ENCODE measurements at regions not wholly inside any gene's neighbourhood (a gene's known extent, or its start where the extent isn't known, plus 50 kb on each side); places are given as distances from the start of the nearest gene placed in this dataset.

GRCh38 chr10:4057021-4057420, 272.0 kb upstream of the KLF6 start:
- WGBS = 80% methylated on average over 6 of the region's 6 CpGs
- Histone ChIP-seq H3K27me3 (ENCODE audit: control insufficient read depth in 4 of 4, insufficient read depth in 4 of 4, low read length in 3 of 4) (no peaks in the 10 kb centered on the region), H3K9me3 (ENCODE audit: control insufficient read depth in 4 of 4, low read length in 3 of 4) (no peaks in the 10 kb centered on the region), H3K4me3 (ENCODE audit: low read depth in 1 of 3, low read length in 3 of 3) (no peak overlapping the region), H3K36me3 (ENCODE audit: control insufficient read depth in 4 of 4, insufficient read depth in 3 of 4, low read depth in 1 of 4, low read length in 3 of 4) (no peaks in the 10 kb centered on the region), H3K4me1 (ENCODE audit: control insufficient read depth in 4 of 4, insufficient read depth in 4 of 4, low read length in 3 of 4) (no peaks in the 10 kb centered on the region), H3K27ac (ENCODE audit: low read depth in 1 of 2, low read length in 2 of 2) (no peak overlapping the region), H3K9ac (ENCODE audit: low read depth in 1 of 2, low read length in 2 of 2) (no peak overlapping the region)
- no peak for DNase-seq (ENCODE audit: low spot score)
- no peak for TF ChIP-seq MAX (IDR thresholded peaks at IDR 0.05)
- TF ChIP-seq TAF1 (conservative IDR thresholded peaks at IDR 0.05) = no peak
- TF ChIP-seq FOXA2 (IDR thresholded peaks at IDR 0.05) = no peak
- TF ChIP-seq GABPA (IDR thresholded peaks at IDR 0.05 in 1 of 2, conservative IDR thresholded peaks at IDR 0.05 in 1 of 2) = no peak
- TF ChIP-seq RXRA (IDR thresholded peaks at IDR 0.05) = no peak
- TF ChIP-seq ATF3 (IDR thresholded peaks at IDR 0.05) = no peak
- TF ChIP-seq JUND (IDR thresholded peaks at IDR 0.05) = no peak
- TF ChIP-seq ZBTB33 (IDR thresholded peaks at IDR 0.05) = no peak
- no peak for TF ChIP-seq REST (IDR thresholded peaks at IDR 0.05)
- TF ChIP-seq HNF4A (conservative IDR thresholded peaks at IDR 0.05) = no peak
- TF ChIP-seq HNF4G (IDR thresholded peaks at IDR 0.05) = no peak
- TF ChIP-seq NR2F2 (IDR thresholded peaks at IDR 0.05) = no peak
- no peak for TF ChIP-seq EGR1 (IDR thresholded peaks at IDR 0.05; ENCODE audit: low read depth in 2 of 2)
- TF ChIP-seq YY1 (IDR thresholded peaks at IDR 0.05) = no peak
- no peak for TF ChIP-seq SP1 (IDR thresholded peaks at IDR 0.05)
- no peak for TF ChIP-seq RAD21 (IDR thresholded peaks at IDR 0.05)
- TF ChIP-seq CTCF (IDR thresholded peaks at IDR 0.05; ENCODE audit: low read depth, low read length, missing input control) = no peak
- TF ChIP-seq FOXA1 (IDR thresholded peaks at IDR 0.05) = no peak

Measured in liver (tissue), 8 donors.